ENCODE measurements at regions not wholly inside any gene's neighbourhood (a gene's known extent, or its start where the extent isn't known, plus 50 kb on each side); places are given as distances from the start of the nearest gene placed in this dataset.

- TF ChIP-seq EZH2 (IDR thresholded peaks at IDR 0.05; ENCODE audit: borderline replicate concordance, low read length), result no peak
- TF ChIP-seq CTCF (IDR thresholded peaks at IDR 0.05; ENCODE audit: low read length), result peak; percentile 65
Measured at GRCh38 chr5:168047043-168047668, 244.3 kb upstream of the WWC1 start.
